ENCODE measurements at regions not wholly inside any gene's neighbourhood (a gene's known extent, or its start where the extent isn't known, plus 50 kb on each side); places are given as distances from the start of the nearest gene placed in this dataset.

GRCh38 chr11:71311928-71312510, 59.6 kb upstream of the SHANK2 start:
- Histone ChIP-seq H3K9me3 (no peaks in the 10 kb centered on the region), H3K4me1 (no peaks in the 10 kb centered on the region), H3K27me3 (no peaks in the 10 kb centered on the region), H3K36me3 (no peaks in the 10 kb centered on the region), H3K4me3 (replicated peaks in 1 of 3) (no peak overlapping the region), H3K27ac (no peak overlapping the region)
- DNase-seq, result no peak
- WGBS, 2 donors, result 84 to 92% methylated on average over 15 of the region's 15 CpGs
- TF ChIP-seq POLR2A (IDR thresholded peaks at IDR 0.05), result no peak
- TF ChIP-seq, protein P1, sequence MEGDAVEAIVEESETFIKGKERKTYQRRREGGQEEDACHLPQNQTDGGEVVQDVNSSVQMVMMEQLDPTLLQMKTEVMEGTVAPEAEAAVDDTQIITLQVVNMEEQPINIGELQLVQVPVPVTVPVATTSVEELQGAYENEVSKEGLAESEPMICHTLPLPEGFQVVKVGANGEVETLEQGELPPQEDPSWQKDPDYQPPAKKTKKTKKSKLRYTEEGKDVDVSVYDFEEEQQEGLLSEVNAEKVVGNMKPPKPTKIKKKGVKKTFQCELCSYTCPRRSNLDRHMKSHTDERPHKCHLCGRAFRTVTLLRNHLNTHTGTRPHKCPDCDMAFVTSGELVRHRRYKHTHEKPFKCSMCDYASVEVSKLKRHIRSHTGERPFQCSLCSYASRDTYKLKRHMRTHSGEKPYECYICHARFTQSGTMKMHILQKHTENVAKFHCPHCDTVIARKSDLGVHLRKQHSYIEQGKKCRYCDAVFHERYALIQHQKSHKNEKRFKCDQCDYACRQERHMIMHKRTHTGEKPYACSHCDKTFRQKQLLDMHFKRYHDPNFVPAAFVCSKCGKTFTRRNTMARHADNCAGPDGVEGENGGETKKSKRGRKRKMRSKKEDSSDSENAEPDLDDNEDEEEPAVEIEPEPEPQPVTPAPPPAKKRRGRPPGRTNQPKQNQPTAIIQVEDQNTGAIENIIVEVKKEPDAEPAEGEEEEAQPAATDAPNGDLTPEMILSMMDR (IDR thresholded peaks at IDR 0.05), result no peak
- intact Hi-C loops (cut with DNase I), result no loop called here

- 91% methylated on average over 13 of the region's 13 CpGs for WGBS, 2 donors
- no peaks in the 10 kb centered on the region for H3K4me1 ChIP-seq
- intact Hi-C loops (cut with DNase I), result no loop called here
- no peak for DNase-seq
- H3K4me3 ChIP-seq (replicated peaks in 1 of 3), result no peak overlapping the region
- H3K27ac ChIP-seq, result no peak overlapping the region
- TF ChIP-seq, protein P1 (IDR thresholded peaks at IDR 0.05), result no peak
- no peaks in the 10 kb centered on the region for H3K36me3 ChIP-seq
- H3K9me3 ChIP-seq, result no peaks in the 10 kb centered on the region
- H3K27me3 ChIP-seq, result no peaks in the 10 kb centered on the region
Observed at GRCh38 chr11:71311176-71311925, 59.0 kb upstream of the SHANK2 start.

- H3K27ac ChIP-seq, result no peak overlapping the region
- WGBS, 2 donors, result 87 to 92% methylated on average over 4 of the region's 4 CpGs
- H3K27me3 ChIP-seq, result no peaks in the 10 kb centered on the region
- H3K4me1 ChIP-seq, result no peaks in the 10 kb centered on the region
- DNase-seq, result no peak
- intact Hi-C loops (cut with DNase I), result no loop called here
- no peaks in the 10 kb centered on the region for H3K9me3 ChIP-seq
- no peak overlapping the region for H3K4me3 ChIP-seq (replicated peaks in 1 of 3)
- H3K36me3 ChIP-seq, result no peaks in the 10 kb centered on the region
- no peak for TF ChIP-seq POLR2A (IDR thresholded peaks at IDR 0.05)
- TF ChIP-seq, protein P1 (IDR thresholded peaks at IDR 0.05), result no peak
Observed at GRCh38 chr11:71310184-71310583, 57.8 kb upstream of the SHANK2 start.

DNA sequence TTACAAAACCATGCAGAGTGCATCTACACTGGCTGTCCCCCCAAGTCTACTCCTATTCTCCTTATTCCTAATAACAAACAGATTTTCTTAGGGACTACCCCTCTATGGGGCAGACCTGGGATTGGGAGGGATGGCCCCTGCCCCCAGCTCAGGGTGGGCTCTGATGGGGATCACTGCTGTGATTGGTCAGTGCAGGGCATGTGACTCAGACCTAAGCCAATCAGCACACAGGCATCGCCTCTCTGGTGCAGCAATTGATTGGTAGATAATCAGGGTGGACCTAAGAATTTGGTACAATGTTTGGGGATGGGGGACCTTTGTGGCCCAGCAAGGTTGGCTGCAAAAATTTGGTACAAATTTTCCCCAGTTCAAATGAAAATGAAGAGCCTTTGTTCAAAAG, 57.2 kb upstream of the SHANK2 start:
- Histone ChIP-seq H3K27me3 (no peaks in the 10 kb centered on the region), H3K36me3 (no peaks in the 10 kb centered on the region), H3K4me3 (replicated peaks in 1 of 3) (no peak overlapping the region), H3K4me1 (no peaks in the 10 kb centered on the region), H3K9me3 (no peaks in the 10 kb centered on the region), H3K27ac (no peak overlapping the region)
- 100% methylated on average over 1 of the region's 1 CpG for whole genome bisulfite sequencing, 2 donors
- DNase-seq, result no peak
- no peak for TF ChIP-seq POLR2A (IDR thresholded peaks at IDR 0.05)
- TF ChIP-seq, protein P1 (IDR thresholded peaks at IDR 0.05), result no peak
- intact Hi-C loops (cut with DNase I), result no loop called here

DNA sequence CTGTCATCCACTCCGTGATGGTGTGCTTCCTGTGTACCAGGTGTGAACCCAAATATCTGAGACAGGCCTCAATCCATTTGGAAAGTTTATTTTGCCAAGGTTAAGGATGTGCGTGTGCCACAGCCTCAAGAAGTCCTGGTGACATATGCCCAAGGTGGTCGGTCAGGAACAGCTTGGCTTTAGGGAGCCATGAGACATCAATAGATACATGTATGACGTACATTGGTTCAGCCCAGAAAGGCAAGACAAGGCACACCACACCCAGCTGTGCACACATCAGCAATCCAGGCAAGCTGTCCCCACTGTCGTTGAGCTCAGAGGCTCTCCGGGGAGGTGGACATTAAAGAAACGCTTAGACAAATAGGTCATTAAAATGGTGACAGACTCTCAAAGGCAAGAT, 56.8 kb upstream of the SHANK2 start:
- intact Hi-C loops (cut with DNase I), result no loop called here
- Histone ChIP-seq H3K36me3 (no peaks in the 10 kb centered on the region), H3K9me3 (no peaks in the 10 kb centered on the region), H3K4me1 (no peaks in the 10 kb centered on the region), H3K4me3 (replicated peaks in 1 of 3) (no peak overlapping the region), H3K27me3 (no peaks in the 10 kb centered on the region), H3K27ac (no peak overlapping the region)
- no peak for TF ChIP-seq POLR2A (IDR thresholded peaks at IDR 0.05)
- TF ChIP-seq, protein P1 (IDR thresholded peaks at IDR 0.05), result no peak
- no peak for DNase-seq
- 88 to 89% methylated on average over 7 of the region's 7 CpGs for WGBS, 2 donors
